HS-5 (cell line): ENCODE measurements at regions not wholly inside any gene's neighbourhood (a gene's known extent, or its start where the extent isn't known, plus 50 kb on each side); places are given as distances from the start of the nearest gene placed in this dataset.

Experiments used
- DNase-seq: peaks from one replicate; pipeline ENCODE4 v3.0.0-alpha.2; 2012; ENCODE audit warnings: low read depth

DNA sequence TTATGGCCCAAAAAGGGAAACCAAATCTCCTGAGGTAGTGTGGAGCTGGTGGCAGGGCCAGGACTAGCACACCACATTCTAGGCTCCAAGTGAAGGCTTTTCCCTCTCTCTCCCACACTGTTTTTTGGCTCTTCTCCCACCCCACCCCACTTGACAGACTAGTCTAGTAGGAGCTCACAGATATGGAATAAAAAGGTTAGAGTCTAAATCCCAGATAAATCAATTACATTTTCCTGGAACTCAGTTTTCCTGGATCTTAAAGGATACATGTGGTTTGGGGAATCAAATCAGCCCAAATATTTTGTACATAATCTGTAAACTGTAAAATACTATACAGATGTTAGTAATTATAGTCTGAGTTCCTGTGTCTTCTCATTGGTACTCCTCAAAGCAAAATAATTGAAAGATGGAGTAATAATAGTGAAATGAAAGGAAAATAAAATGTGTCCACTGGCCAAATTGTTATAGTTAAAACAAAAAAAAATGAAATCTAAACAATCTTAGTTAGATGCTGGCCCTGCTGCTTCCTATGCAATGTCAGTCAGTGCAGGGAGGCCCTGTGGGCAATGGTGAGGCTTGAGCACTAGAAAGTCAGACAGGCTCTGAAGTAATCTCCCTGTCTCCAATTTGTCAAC lies 370.4 kb upstream of the CPEB2 start:
- no peak for DNase-seq

DNA sequence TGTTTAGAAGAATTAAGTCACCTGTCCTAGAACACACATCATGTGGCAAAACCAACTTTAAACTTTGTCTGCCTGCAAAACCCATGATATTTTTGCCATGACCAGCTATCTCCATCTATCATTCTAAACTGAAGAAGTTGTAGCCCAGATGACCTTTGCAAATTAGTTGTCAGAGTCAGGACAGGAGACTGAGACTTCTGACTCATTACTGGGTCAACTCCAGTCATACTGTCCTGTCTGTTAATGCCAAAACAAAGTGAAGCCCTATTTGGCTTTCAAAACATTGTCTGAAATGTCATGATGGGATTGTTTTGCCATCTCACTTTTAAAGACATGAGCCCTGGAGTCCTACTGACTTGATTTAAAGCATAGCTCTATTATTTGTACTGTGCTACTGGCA lies 365.7 kb upstream of the CPEB2 start:
- no peak for DNase-seq

DNA sequence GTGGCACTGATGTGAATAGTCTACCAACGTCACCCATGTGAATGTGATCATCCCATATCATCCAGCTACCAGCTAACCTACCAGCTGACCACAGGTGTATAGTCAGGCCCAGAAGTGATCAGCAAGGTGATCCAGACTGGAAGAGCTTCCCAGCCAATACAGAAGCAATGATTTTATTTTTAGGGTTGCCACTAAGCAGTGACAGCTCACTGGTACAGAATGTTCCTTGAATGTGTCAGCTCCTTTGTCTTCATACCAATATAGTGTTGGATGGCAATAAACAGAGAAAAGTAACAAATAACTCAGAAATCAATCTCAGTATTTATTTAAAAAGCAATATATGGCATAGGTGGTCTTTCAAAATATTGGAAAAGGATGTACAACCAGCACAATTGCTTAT lies 361.8 kb upstream of the CPEB2 start:
- DNase-seq: no peak

DNA sequence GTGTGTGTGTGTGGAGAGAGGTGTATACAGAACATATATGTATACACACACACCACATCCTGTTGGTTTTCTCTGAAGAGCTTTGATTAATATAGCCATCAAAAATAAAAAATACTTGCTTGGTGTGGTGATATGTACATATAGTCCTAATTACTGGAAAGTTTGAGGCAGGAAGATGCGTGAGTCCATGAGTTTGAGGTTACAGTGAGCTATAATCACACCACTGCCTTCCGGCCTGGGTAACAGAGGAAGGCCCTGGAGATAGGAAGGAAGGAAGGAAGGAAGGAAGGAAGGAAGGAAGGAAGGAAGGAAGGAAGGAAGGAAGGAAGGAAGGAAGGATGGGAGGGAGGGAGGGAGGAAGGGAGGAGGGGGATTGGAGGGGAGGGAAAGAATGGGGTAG lies 360.4 kb upstream of the CPEB2 start:
- no peak for DNase-seq

DNA sequence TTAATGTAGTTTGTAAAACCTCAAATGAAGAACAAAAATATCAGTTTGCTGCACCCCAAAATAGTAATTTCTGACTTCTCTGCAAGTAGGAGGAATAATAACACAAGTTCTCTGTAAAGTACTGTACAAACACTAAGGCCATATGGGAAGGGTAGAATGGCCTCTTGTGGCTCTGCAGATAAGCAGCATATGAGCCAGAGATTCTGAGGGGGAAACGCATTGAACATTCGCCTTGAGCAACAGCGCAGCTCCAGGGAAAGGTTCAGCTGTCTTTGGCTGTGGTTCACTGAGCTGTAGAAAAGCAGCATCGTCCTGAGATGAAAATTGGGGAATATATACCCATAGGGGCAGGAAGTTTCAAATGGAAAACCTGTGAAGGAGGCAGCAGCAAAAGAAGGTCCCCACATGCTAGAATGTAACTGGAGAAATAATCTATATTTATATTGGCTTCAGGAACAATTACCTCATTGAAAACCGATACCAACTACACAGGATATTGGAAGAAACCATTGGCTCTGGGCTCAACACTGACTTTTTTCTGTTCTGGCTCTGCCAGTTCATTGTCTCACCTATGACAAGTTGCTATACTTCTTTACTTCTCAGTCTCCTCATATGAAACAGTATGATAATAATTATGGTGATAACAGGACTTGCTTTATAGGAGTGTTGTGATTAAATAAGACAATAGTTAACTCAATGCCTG lies 357.6 kb upstream of the CPEB2 start:
- no peak for DNase-seq

DNA sequence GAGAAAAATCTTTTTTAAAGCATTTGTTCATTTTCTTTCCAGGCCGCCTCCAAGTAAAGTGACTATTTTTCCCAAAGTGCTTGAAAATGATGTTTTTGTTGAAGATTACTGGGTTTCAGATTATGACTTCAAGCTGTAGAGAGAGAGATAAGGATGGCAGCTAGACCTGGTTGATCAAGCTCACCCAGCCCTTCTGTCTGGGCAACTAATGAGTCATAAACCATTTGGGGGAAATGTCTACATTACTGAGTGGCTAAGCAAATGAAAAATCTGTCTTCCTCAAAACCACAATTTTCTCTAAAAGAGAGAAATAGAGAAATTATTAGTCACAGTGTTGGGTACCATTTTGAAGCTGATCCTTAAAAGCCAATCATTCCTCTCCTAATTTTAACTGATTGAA lies 355.4 kb upstream of the CPEB2 start:
- peak; percentile 2 for DNase-seq

DNA sequence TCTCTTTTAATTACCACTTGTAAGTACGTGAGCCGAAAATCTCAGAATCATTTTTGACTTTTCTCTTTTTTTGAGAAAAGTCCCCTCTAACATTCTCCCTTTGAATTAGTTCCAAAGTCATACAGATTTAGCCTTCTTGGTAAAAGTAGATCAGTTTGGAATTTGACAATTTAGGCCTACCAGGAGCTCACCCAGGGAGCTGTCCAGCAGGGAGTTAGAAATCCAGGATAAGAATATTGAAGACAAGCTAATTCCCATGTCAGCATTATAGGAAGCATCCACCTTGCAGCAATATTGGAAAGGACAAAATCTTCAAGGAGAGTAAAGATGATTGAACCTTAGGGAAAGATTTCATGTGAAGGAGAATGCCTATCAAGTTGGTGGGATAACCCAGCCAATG lies 352.2 kb upstream of the CPEB2 start:
- DNase-seq: no peak

DNA sequence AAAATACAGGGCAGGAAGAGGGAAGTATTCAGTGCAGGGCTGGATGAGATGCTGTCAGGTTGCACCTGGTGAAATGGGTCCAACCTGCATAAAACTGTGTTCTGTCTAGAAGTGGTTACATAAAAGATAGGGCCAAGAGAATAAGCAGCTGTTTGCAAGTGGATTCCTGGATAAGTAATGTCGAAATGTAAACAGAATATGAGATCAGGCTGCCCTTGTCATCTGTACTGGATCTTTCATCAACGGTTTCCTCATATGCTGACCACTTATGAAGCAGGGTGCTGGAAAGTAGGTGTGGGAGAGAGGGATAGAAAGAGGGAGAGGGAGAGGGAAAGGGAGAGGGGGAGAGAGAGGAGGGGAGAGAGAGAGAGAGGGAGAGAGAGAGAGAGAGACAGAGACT lies 349.8 kb upstream of the CPEB2 start:
- DNase-seq: no peak

DNA sequence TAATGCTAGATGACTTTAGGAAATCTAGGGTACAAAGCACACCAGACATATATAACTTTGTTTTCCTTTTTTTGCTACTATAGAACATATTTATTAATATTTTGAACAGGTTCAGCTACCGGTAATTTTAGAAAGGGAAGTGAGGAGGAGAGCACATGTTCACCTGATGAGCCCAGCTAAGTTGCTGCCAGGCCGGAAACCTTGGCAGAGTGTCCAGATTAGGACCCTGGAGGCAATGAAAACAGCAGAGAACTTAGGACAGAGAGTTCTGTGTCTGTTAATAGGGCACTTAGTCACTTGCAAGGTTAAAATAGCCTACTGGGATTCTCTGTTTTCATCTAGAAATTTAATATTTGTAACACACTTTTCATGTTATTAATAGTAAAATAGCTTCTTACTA lies 348.9 kb upstream of the CPEB2 start:
- no peak for DNase-seq

DNA sequence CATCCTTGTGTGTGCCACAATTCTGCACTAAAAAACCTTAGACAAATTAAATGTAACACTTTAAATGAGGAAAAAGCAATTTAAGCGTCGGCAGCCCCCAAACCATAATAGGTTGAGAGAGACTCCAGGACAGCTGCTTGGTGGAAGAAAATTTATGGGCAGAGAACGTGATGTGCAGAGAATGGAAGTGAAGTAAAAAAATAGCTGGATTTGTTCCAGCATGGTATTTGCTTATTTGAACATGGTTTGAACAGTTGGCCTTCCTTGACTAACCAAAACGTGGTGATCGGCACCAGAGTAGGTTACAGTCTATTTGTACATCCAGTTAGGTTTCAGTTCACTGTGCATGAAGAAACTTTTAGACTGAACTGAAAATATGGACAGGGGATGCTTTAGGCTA lies 343.0 kb upstream of the CPEB2 start:
- DNase-seq: no peak

DNA sequence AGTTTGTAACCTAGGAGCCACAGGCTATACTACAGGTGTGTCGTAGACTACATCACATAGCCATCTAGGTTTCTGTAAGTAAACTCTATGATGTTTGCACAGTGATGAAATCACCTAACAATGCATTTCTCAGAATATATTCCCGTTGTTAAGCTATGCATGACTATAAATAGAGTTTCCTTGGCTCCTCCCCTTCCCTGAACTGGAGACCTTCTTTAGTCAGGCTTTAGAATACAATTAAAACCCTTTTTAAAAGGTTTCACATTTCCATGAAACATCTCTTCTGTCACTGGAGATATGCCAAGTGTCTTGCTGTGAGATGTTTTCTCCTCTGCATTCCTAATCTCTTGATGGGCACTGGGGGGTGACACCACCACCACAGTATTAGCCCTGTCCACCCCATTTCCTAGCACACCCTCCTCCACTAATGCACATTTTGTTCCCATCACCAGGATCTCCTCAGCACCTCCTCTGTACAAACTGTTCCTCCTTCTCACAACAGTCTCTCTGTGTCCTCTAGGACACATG lies 334.6 kb upstream of the CPEB2 start:
- DNase-seq: peak; percentile 4

DNA sequence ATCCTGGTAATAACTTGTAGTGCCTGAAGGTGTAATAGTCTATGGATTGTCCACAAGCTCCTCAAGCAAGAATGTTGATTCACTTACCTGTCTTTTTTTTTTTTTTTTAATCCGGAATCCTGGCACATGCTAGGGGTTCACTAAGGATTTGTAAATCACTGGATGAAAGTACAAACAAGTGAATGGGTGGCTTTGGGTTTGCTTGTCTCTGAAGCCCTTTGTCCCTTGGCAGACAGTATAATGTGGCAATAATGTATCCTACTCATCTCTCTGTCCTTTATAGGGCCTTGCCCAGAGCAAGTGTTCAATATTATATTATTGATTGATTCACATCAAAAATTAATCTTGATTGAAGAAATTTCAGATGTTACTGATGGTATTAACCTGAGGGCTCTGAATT lies 334.0 kb upstream of the CPEB2 start:
- no peak for DNase-seq

DNA sequence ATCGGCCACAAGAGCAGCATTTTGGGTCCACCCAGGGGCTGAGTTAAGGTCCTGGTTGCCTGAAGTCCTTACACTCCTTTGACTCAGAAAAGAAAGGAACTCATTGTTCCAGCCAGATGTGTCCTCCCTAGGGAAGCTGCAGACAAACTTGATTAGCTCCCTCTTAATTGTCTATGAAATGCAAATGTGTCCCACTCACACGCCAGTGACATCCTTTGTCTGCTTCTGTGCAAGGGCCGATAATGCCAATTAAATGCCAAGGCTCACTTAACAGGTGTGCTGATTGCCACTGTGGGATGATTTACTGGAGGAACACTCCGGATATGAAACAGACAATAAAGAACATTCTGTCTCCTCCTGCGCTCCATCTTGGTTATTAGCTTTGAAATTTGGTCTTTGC lies 332.9 kb upstream of the CPEB2 start:
- DNase-seq: no peak

DNA sequence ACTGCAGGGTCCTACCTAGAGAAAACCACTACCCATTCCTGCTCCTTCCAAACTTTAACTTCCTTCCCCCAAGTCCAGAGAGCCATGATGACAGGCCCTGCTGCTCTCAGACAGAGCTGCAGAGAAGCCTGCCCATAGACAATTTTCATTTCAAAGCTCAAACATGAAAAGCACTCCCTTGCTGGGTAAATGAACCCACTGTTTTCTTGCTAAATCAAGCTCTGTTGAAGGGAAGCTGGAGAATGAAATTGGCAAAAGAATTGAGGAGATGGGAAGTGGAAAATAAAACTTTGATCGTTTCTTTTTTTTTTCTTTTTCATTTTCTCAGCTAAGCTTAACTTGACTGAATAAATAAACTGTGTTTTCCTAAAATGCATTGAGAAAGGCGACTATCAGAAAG lies 331.1 kb upstream of the CPEB2 start:
- DNase-seq: no peak

DNA sequence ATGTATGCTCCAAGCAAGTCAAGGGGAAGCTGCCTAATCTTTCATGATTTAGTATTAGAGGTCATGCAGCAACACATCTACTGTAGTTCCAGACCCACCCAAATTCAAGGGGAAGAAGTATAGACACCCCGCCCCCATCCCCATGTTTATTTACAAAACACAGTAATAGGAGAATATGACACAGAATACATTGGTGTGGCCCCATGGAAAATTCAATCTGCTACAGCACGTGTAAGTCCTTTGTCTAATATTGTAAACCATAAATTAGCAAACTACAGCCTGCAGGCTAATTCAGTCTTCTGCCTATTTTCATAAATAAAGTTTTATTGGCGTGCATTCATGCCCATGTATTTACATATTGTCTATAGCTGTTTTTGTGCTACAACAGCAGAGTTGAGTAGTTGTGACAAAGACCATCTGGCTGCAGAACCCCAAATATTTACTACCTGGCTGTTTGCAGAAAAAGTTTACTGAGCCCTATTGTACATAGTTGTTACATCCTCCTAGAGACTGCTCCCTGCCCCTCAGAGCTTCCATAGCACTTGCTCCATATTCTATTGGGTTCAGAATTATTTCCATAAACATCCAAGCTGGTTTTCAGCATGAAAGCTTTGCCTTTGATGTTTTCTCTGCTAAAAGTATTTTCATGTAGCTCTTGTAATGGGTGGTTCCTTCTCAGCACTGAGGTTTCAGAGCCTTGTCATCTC lies 326.8 kb upstream of the CPEB2 start:
- no peak for DNase-seq

DNA sequence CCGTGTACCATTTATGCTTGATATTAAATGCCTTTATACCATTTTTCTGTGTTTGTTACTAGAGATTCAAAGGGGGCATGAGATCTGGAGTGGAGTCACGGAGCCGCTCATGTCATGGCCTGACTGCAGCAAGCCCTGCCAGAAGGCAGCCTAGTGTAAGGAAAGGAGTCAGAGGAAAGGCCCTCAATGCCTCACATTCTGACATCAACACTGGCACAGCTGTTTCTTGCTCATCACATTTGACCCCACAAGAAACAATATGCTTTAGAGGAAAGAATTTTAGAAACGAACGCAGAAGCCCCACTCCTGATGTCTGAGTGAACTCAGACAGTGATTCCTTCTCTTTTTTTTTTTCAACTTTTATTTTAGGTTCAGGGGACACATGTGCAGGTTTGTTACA lies 322.4 kb upstream of the CPEB2 start:
- no peak for DNase-seq

DNA sequence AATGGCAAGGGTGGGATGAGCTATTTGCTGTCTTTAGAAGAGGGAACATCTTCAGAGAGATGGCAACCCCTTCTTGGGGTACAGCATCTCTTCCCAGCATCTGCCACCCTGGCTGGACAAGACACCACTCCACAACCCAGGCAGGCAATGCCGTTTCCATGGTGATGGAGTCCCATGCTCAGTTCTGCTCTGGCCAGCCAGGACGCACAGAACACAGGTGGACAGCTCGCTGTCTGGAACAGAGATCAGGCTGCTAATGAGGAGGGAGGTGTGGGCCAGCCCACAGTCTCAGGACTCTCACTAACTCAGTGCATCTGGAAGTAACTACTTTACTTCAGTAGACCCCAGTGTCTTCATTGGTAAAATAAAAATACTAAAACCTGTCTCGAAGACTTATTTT lies 321.0 kb upstream of the CPEB2 start:
- no peak for DNase-seq

DNA sequence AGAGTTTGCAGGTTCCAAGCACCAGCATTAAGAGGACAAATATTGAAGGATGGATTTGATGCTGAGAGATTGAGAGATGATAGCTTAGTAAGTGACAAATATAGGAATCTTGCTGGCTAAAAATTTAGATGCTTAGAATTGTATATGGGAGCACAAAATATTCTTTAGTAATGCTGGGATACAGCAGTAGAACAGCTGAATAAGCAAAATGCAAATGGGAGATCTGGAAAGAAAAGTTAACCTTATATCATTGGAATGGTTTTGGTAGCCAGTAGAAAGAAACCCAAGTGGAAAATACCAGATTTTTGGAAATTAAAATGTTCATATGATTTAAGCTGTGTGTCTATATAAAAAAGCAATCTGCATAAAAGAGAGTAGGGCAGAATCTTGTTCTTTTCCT lies 308.6 kb upstream of the CPEB2 start:
- DNase-seq: no peak

DNA sequence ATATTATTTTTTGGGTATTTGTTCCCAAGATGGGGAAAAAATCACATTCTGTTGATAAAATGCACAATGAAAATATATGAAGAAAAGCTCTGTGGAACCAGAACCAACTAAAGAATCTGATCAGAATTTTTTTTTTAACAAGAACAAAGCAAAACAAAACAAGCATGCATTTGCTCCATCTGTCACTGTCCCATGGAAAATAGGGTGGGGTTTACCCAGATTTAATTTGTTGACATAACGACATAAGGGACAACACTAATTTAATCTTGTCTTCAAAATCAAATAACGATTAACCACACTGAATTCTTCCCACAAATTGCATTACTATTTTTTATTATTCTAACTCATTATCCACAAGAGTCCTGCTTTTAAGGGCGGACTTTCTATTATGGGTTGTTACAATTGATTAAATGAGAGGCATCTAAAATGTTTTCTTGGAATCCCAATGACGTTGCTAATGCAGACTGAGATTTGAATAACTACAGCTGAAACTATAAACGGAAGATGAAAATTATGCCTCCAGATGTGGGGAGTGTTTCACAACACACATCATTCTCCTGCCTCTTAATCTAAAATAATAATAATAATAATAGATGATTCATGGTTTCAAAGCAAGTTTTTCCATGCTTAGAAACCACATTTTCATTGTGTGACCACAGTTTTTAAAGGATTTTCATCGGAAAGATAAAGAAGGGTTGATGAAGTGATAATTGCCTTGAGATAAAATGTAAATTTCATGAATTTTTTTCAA lies 307.0 kb upstream of the CPEB2 start:
- no peak for DNase-seq

DNA sequence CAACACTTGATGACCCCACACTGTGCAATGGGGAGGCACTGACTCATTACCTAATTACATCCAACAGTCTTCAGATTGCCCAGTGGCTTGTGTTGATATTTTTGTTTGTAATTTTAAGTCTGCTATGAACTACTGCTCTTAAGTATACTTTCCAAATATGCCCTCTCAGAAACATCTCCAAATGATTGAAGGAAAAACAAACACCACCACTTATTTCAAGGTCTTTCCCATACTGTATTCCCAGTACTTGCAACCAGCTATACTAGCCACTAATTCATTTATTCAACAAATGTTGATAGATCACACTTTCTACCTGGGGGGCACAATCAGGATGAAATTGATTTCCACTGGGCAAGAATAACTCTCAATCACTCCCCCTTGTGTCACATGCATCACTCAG lies 302.2 kb upstream of the CPEB2 start:
- no peak for DNase-seq

DNA sequence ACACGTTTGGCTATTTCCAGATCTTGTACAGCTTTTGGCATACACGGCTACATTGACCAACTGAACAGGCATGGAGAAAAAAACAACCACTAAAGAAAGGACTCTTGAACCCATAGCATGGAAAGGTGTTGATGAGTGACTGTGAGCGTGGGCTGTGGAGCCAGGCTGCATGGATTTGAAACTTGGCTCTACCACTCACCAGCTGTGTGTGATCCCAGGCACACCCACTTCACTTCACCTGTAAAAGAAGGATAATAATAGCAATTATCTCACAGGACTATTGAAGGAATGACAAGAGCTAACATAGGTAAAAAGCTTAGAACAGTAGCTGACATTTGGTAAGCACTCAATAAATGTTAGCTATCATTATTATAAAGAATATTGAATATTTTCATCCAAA lies 301.7 kb upstream of the CPEB2 start:
- DNase-seq: no peak

DNA sequence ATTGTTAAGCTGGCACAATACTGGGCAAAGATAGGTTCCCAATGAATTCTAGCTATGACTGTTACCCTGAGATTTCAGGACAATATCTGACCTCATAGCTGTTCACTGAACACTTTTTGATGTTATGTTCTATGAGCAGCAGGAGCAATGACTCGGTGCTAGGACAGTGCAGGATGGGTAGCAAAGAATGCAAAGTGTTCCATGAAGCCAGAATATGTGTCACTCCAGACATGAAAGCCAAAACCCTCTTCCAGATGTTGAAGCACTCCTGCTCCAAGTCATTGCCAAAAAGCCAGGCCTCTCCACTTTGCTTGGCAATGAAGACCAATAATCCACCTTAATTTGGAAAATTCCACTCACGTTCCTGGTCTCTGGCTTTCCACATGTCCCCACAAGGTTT lies 300.9 kb upstream of the CPEB2 start:
- DNase-seq: no peak

DNA sequence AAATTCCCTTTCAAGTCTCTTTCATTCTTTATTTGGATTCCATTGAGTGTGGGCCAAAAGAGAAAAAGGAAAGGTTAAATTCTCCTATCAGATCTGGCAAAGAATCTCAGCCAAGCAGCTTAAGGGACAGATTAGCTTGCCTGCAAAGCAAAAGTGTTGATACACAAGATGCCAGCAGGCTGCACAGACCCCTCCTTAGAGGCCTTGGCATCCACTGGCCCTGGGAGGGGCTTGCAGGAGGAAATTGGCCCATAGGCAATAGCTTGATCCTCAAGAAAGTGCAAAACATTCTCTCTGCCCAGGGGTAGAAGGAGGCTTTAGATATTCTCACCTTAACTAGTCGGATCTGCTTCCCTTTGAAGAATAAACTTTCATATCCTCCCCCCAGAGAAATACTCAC lies 300.4 kb upstream of the CPEB2 start:
- no peak for DNase-seq
